ENCODE measurements at regions not wholly inside any gene's neighbourhood (a gene's known extent, or its start where the extent isn't known, plus 50 kb on each side); places are given as distances from the start of the nearest gene placed in this dataset.

GRCh38 chr10:61176424-61176823 is 232.4 kb upstream of the RHOBTB1 start:
- Histone ChIP-seq H3K27ac (ENCODE audit: low read depth, low read length, poor library complexity, severe bottlenecking) (no peak overlapping the region), H3K79me2 (ENCODE audit: insufficient read depth, low read depth, low read length) (no peaks in the 10 kb centered on the region), H4K20me1 (ENCODE audit: insufficient read depth, low read length) (no peaks in the 10 kb centered on the region), H2AFZ (ENCODE audit: low read length) (no peak overlapping the region), H3K9me2 (ENCODE audit: insufficient read depth, low read length) (no peaks in the 10 kb centered on the region), H3K4me1 (ENCODE audit: insufficient read depth, low read length, poor library complexity, severe bottlenecking) (no peaks in the 10 kb centered on the region), H3K4me2 (ENCODE audit: low read length) (no peak overlapping the region), H3K36me3 (ENCODE audit: insufficient read depth, low read length) (no peaks in the 10 kb centered on the region), H3K4me3 (ENCODE audit: low read depth, low read length, poor library complexity, severe bottlenecking) (no peak overlapping the region), H3K9me3 (ENCODE audit: low read length) (no peaks in the 10 kb centered on the region)
- TF ChIP-seq CTCF (conservative IDR thresholded peaks at IDR 0.05; ENCODE audit: low read length) (no peak), EZH2phosphoT487 (IDR thresholded peaks at IDR 0.05; ENCODE audit: borderline replicate concordance, low read depth, low read length) (no peak)
- intact Hi-C loops (cut with micrococcal nuclease; ENCODE audit: unreplicated experiment), result no loop called here
- BruUV-seq (replicated peaks), result no TSS peak
- POLR2A ChIA-PET, result no interaction called here
- CTCF ChIA-PET (ENCODE audit: unreplicated experiment), result no interaction called here
- no peak for DNase-seq (ENCODE audit: low spot score)

- intact Hi-C loops (cut with micrococcal nuclease; ENCODE audit: unreplicated experiment), result no loop called here
- no peak overlapping the region for H3K4me3 ChIP-seq (ENCODE audit: low read depth, low read length, poor library complexity, severe bottlenecking)
- CTCF ChIA-PET (ENCODE audit: unreplicated experiment), result no interaction called here
- POLR2A ChIA-PET, result no interaction called here
- no peaks in the 10 kb centered on the region for H3K9me2 ChIP-seq (ENCODE audit: insufficient read depth, low read length)
- no peaks in the 10 kb centered on the region for H3K79me2 ChIP-seq (ENCODE audit: insufficient read depth, low read depth, low read length)
- H2AFZ ChIP-seq (ENCODE audit: low read length), result no peak overlapping the region
- H3K4me1 ChIP-seq (ENCODE audit: insufficient read depth, low read length, poor library complexity, severe bottlenecking), result no peaks in the 10 kb centered on the region
- no peak overlapping the region for H3K27ac ChIP-seq (ENCODE audit: low read depth, low read length, poor library complexity, severe bottlenecking)
- TF ChIP-seq EZH2phosphoT487 (IDR thresholded peaks at IDR 0.05; ENCODE audit: borderline replicate concordance, low read depth, low read length), result no peak
- no peak for TF ChIP-seq CTCF (conservative IDR thresholded peaks at IDR 0.05; ENCODE audit: low read length)
- no peaks in the 10 kb centered on the region for H4K20me1 ChIP-seq (ENCODE audit: insufficient read depth, low read length)
- H3K36me3 ChIP-seq (ENCODE audit: insufficient read depth, low read length), result no peaks in the 10 kb centered on the region
- no TSS peak for BruUV-seq (replicated peaks)
- DNase-seq (ENCODE audit: low spot score), result no peak
- no peaks in the 10 kb centered on the region for H3K9me3 ChIP-seq (ENCODE audit: low read length)
- no peak overlapping the region for H3K4me2 ChIP-seq (ENCODE audit: low read length)
Observed at GRCh38 chr10:61175316-61175715, 231.3 kb upstream of the RHOBTB1 start.

- CTCF ChIA-PET (ENCODE audit: unreplicated experiment), result no interaction called here
Observed at GRCh38 chr10:61173450-61173849, 229.5 kb upstream of the RHOBTB1 start.

More at GRCh38 chr10:61173450-61173849, 229.5 kb upstream of the RHOBTB1 start:
- BruUV-seq (replicated peaks), result no TSS peak
- no peaks in the 10 kb centered on the region for H3K9me3 ChIP-seq (ENCODE audit: low read length)
- H3K4me3 ChIP-seq (ENCODE audit: low read depth, low read length, poor library complexity, severe bottlenecking), result no peak overlapping the region
- TF ChIP-seq CTCF (conservative IDR thresholded peaks at IDR 0.05; ENCODE audit: low read length) (no peak), EZH2phosphoT487 (IDR thresholded peaks at IDR 0.05; ENCODE audit: borderline replicate concordance, low read depth, low read length) (no peak)
- no peaks in the 10 kb centered on the region for H3K9me2 ChIP-seq (ENCODE audit: insufficient read depth, low read length)
- no peaks in the 10 kb centered on the region for H4K20me1 ChIP-seq (ENCODE audit: insufficient read depth, low read length)
- no peak for DNase-seq (ENCODE audit: low spot score)
- H3K36me3 ChIP-seq (ENCODE audit: insufficient read depth, low read length), result no peaks in the 10 kb centered on the region
- H3K4me2 ChIP-seq (ENCODE audit: low read length), result no peak overlapping the region
- H3K4me1 ChIP-seq (ENCODE audit: insufficient read depth, low read length, poor library complexity, severe bottlenecking), result no peaks in the 10 kb centered on the region
- no peaks in the 10 kb centered on the region for H3K79me2 ChIP-seq (ENCODE audit: insufficient read depth, low read depth, low read length)
- POLR2A ChIA-PET, result no interaction called here
- intact Hi-C loops (cut with micrococcal nuclease; ENCODE audit: unreplicated experiment), result no loop called here
- H2AFZ ChIP-seq (ENCODE audit: low read length), result no peak overlapping the region
- no peak overlapping the region for H3K27ac ChIP-seq (ENCODE audit: low read depth, low read length, poor library complexity, severe bottlenecking)

Data from OCI-LY7 (cell line).